ENCODE measurements at regions not wholly inside any gene's neighbourhood (a gene's known extent, or its start where the extent isn't known, plus 50 kb on each side); places are given as distances from the start of the nearest gene placed in this dataset.
"Not testable (repeated sequence)": the region's sequence is repeated elsewhere in the genome, so short reads cannot be mapped to it uniquely, and the experiment has no call there.

DNA sequence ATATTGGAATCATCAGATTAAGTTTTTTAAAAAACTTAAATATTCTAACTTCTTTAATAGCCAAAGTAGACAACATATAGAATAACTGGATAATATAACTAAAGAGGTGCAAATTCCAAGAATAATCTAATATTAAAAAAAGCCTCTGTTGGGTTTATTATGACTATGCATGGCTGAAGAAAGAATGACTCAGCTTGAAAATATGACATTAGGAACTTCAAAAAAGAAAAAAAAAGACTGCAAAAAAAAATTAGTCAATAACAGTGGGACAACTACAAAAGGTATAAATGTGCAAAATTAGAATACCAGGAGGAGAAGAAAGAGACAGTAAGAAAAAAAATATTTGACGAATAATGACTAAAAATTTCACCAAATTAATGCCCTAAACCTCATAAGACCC lies 1178.0 kb downstream of the JRKL start:
- TF ChIP-seq, protein P1, sequence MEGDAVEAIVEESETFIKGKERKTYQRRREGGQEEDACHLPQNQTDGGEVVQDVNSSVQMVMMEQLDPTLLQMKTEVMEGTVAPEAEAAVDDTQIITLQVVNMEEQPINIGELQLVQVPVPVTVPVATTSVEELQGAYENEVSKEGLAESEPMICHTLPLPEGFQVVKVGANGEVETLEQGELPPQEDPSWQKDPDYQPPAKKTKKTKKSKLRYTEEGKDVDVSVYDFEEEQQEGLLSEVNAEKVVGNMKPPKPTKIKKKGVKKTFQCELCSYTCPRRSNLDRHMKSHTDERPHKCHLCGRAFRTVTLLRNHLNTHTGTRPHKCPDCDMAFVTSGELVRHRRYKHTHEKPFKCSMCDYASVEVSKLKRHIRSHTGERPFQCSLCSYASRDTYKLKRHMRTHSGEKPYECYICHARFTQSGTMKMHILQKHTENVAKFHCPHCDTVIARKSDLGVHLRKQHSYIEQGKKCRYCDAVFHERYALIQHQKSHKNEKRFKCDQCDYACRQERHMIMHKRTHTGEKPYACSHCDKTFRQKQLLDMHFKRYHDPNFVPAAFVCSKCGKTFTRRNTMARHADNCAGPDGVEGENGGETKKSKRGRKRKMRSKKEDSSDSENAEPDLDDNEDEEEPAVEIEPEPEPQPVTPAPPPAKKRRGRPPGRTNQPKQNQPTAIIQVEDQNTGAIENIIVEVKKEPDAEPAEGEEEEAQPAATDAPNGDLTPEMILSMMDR (IDR thresholded peaks at IDR 0.05; ENCODE audit: low read length): no peak
- TF ChIP-seq EZH2 (IDR thresholded peaks at IDR 0.05; ENCODE audit: borderline replicate concordance, low read length): no peak
- Histone ChIP-seq H3K27me3 (ENCODE audit: insufficient read depth, low read length) (no peaks in the 10 kb centered on the region), H3K9ac (ENCODE audit: low read length) (no peak overlapping the region), H3K27ac (ENCODE audit: low read depth, low read length, poor library complexity, severe bottlenecking) (no peak overlapping the region), H3K36me3 (ENCODE audit: insufficient read depth, low read length) (no peaks in the 10 kb centered on the region), H3K4me2 (ENCODE audit: low read length) (no peak overlapping the region), H3K4me1 (ENCODE audit: insufficient read depth, low read length, severe bottlenecking) (no peaks in the 10 kb centered on the region), H4K20me1 (ENCODE audit: insufficient read depth, low read length) (no peaks in the 10 kb centered on the region), H2AFZ (ENCODE audit: low read length) (no peak overlapping the region), H3K9me3 (ENCODE audit: low read length) (no peaks in the 10 kb centered on the region), H3K9me2 (ENCODE audit: low read depth, low read length) (no peaks in the 10 kb centered on the region), H3K79me2 (ENCODE audit: insufficient read depth, low read length) (no peaks in the 10 kb centered on the region), H3F3A (ENCODE audit: insufficient read depth, low read length) (no peaks in the 10 kb centered on the region), H3K4me3 (ENCODE audit: low read depth, low read length, poor library complexity, severe bottlenecking) (no peak overlapping the region)

DNA sequence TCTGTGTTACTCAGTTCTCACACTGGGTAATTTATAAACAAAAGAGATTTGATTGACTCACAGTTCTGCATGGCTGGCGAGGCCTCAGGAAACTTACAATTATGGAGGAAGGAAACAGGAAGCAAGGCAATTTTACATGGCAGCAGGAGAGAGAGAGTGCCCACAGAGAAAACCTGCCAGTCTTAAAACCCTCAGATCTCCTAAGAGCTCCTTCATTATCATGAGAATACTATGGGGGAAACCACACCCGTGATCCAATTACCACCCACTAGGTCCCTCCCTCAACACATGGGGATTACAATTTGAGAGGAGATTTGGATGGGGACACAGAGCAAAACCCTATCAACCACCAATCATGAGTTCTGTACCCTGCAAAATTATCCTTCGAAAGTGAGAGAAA lies 1180.8 kb downstream of the JRKL start:
- H3K9me2 ChIP-seq (ENCODE audit: low read depth, low read length): no peaks in the 10 kb centered on the region
- no peaks in the 10 kb centered on the region for H3K9me3 ChIP-seq (ENCODE audit: low read length)
- no peaks in the 10 kb centered on the region for H3K36me3 ChIP-seq (ENCODE audit: insufficient read depth, low read length)
- H3K27me3 ChIP-seq (ENCODE audit: insufficient read depth, low read length): no peaks in the 10 kb centered on the region
- H3K4me1 ChIP-seq (ENCODE audit: insufficient read depth, low read length, severe bottlenecking): no peaks in the 10 kb centered on the region
- no peak overlapping the region for H2AFZ ChIP-seq (ENCODE audit: low read length)
- no peaks in the 10 kb centered on the region for H3F3A ChIP-seq (ENCODE audit: insufficient read depth, low read length)
- TF ChIP-seq, protein P1 (IDR thresholded peaks at IDR 0.05; ENCODE audit: low read length): no peak
- no peak for TF ChIP-seq EZH2 (IDR thresholded peaks at IDR 0.05; ENCODE audit: borderline replicate concordance, low read length)
- H3K9ac ChIP-seq (ENCODE audit: low read length): no peak overlapping the region
- H3K27ac ChIP-seq (ENCODE audit: low read depth, low read length, poor library complexity, severe bottlenecking): no peak overlapping the region
- H4K20me1 ChIP-seq (ENCODE audit: insufficient read depth, low read length): no peaks in the 10 kb centered on the region
- H3K4me3 ChIP-seq (ENCODE audit: low read depth, low read length, poor library complexity, severe bottlenecking): no peak overlapping the region
- no peaks in the 10 kb centered on the region for H3K79me2 ChIP-seq (ENCODE audit: insufficient read depth, low read length)
- H3K4me2 ChIP-seq (ENCODE audit: low read length): no peak overlapping the region

DNA sequence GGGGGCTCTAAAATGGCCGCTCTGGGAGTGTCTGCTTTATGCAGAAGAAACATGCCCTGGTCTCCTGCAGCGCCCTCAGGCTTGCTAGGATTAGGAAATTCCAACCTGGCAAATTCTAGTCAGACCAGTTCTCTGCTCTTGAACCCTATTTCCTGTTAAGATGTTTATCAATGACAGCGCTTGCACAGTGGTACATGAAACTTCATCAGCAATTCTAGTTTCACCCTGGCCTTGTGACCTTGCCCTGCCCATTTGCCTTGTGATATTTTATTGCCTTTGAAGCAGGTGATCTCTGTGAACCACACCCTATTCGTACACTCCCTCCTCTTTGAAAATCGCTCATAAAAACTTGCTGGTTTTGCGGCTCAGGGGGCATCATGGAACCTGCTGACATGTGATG lies 1184.0 kb downstream of the JRKL start:
- not testable (repeated sequence) for H4K20me1 ChIP-seq (ENCODE audit: insufficient read depth, low read length); H2AFZ ChIP-seq (ENCODE audit: low read length); H3K79me2 ChIP-seq (ENCODE audit: insufficient read depth, low read length); H3K4me2 ChIP-seq (ENCODE audit: low read length); H3K27me3 ChIP-seq (ENCODE audit: insufficient read depth, low read length); H3K27ac ChIP-seq (ENCODE audit: low read depth, low read length, poor library complexity, severe bottlenecking); H3F3A ChIP-seq (ENCODE audit: insufficient read depth, low read length); H3K4me3 ChIP-seq (ENCODE audit: low read depth, low read length, poor library complexity, severe bottlenecking); H3K36me3 ChIP-seq (ENCODE audit: insufficient read depth, low read length); H3K4me1 ChIP-seq (ENCODE audit: insufficient read depth, low read length, severe bottlenecking); H3K9ac ChIP-seq (ENCODE audit: low read length); H3K9me3 ChIP-seq (ENCODE audit: low read length); H3K9me2 ChIP-seq (ENCODE audit: low read depth, low read length)

DNA sequence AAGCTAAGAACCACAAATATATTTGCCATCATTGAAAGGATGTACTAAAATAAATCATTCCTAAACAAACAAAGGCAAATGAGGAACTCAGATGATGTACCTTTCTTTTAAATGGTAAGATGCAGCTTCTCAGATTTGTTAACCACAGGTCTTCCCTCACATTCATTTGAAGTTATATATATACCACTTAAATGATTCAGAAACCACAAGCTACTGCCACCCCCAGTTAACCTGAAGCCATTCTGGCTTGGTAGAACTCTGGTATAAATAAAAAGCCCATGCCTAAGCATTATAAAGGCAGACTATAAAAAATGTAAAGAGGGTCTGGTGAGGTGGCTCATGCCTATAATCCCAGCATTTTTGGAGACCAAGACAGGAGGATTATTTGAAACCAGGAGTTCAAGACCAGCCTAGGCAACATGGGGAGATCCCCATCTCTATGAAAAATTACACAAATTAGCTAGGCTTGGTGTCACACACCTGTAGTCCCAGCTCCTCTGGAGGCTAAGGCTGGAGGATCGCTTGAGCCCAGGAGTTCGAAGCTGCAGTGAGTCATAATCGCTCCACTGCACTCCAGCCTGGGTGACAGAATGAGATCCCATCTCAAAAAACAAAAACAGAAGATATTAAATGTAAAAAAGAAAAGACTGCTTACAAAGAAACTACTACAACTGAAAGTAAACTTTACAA lies 1185.3 kb downstream of the JRKL start:
- no peaks in the 10 kb centered on the region for H3K79me2 ChIP-seq (ENCODE audit: insufficient read depth, low read length)
- no peaks in the 10 kb centered on the region for H3K4me1 ChIP-seq (ENCODE audit: insufficient read depth, low read length, severe bottlenecking)
- no peak overlapping the region for H3K9ac ChIP-seq (ENCODE audit: low read length)
- no peak overlapping the region for H3K4me3 ChIP-seq (ENCODE audit: low read depth, low read length, poor library complexity, severe bottlenecking)
- no peaks in the 10 kb centered on the region for H3K27me3 ChIP-seq (ENCODE audit: insufficient read depth, low read length)
- no peak overlapping the region for H2AFZ ChIP-seq (ENCODE audit: low read length)
- no peaks in the 10 kb centered on the region for H3F3A ChIP-seq (ENCODE audit: insufficient read depth, low read length)
- no peaks in the 10 kb centered on the region for H3K9me3 ChIP-seq (ENCODE audit: low read length)
- H4K20me1 ChIP-seq (ENCODE audit: insufficient read depth, low read length): no peaks in the 10 kb centered on the region
- H3K4me2 ChIP-seq (ENCODE audit: low read length): no peak overlapping the region
- TF ChIP-seq EZH2 (IDR thresholded peaks at IDR 0.05; ENCODE audit: borderline replicate concordance, low read length): no peak
- TF ChIP-seq, protein P1 (IDR thresholded peaks at IDR 0.05; ENCODE audit: low read length): no peak
- H3K27ac ChIP-seq (ENCODE audit: low read depth, low read length, poor library complexity, severe bottlenecking): no peak overlapping the region
- H3K9me2 ChIP-seq (ENCODE audit: low read depth, low read length): no peaks in the 10 kb centered on the region
- no peaks in the 10 kb centered on the region for H3K36me3 ChIP-seq (ENCODE audit: insufficient read depth, low read length)
